ENCODE measurements at regions not wholly inside any gene's neighbourhood (a gene's known extent, or its start where the extent isn't known, plus 50 kb on each side); places are given as distances from the start of the nearest gene placed in this dataset.

DNA sequence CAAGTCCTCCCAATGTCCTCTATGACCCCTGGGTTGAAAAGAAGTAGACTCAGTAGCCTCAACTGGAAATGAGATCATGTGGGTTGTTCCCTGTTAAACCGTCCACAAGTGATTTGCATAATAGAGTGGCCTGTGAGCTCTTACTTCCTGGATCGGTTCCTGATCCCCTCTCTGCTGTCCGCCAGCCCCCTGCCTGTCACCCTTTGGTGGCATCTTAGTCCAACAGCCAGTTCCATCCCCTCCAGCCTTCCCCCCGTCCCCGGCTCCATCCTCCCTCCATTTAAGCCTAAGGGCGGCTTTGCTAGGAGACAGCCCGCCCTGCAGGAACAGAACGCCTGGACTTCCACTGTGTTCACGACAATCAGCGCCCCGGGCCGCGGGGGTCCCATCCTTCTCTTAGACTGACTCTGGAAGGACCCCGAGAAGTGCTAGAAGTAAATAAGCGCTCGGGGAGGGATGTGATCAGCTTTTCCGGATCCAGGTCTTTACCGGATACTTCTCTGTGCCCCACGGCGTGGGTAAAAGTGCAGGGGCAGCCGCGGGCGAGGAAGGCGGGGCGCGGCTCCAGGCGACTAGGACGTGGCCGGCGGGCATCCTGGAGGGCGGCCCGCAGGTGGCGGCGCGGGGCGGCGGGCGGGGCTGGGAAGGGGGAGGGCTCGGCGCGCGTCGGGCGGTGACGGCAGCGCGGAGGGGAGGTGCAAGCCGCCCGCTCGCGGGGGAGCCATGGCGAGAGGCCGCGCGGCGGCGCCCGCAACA is 51.2 kb upstream of the ULK4 start:
- peak; percentile 67 for DNase-seq

DNA sequence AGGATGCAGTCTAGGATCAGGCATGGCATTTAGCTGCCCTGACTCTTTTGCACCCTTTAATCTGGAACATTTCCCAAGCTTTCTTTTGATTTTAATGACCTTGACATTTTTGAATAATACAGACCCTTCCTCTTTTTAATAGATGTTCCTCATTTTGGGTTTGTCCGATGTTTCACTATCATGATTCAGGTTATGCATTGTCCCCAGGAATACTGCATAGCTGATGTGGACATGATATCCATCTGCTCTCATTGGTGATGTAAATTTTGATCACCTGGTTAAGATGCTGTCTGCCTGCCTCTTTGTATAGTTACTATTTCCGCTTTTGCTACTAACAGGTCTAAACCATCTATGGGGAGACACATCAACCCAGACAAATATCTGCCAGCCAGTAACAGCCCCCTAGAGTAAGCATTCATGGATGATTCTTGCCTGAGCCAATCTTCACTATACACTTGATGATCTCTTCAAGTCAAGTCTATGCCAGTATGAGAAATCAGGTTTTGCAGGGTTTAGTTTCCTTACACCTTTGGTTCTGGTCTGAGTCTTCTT is 50.6 kb upstream of the ULK4 start:
- DNase-seq, result no peak

Measured in fibroblast of skin of right biceps (primary cell).